RCC 7860 (cell line): ENCODE measurements at regions not wholly inside any gene's neighbourhood (a gene's known extent, or its start where the extent isn't known, plus 50 kb on each side); places are given as distances from the start of the nearest gene placed in this dataset.
A peak's percentile ranks its signal among the peaks of the same experiment; 100 is the strongest.

ENCODE experiments used
- DNase-seq: peaks from one replicate; pipeline ENCODE4 v3.0.0-alpha.2; 2015; ENCODE audit warnings: low spot score
- FAIRE-seq: peaks from 2 replicates; lab custom pipeline; 2012; peaks lifted over from hg19 to GRCh38; lab: Jason Lieb, UNC

- FAIRE-seq: no peak
- no peak for DNase-seq
Measured at GRCh38 chr2:9156483-9156882, 50.1 kb upstream of the ASAP2 start.

- DNase-seq (no peak), FAIRE-seq (no peak)
Measured at GRCh38 chr2:9154061-9154460, 52.6 kb upstream of the ASAP2 start.

- no peak for DNase-seq
- no peak for FAIRE-seq
Measured at GRCh38 chr2:9153643-9153980, 53.0 kb upstream of the ASAP2 start.

GRCh38 chr2:9152975-9153642 lies 53.5 kb upstream of the ASAP2 start:
- FAIRE-seq (no peak), DNase-seq (no peak)

- FAIRE-seq (no peak), DNase-seq (no peak)
Measured at GRCh38 chr2:9150906-9151305, 55.7 kb upstream of the ASAP2 start.

- DNase-seq: no peak
- FAIRE-seq: no peak
Measured at GRCh38 chr2:9150568-9150900, 56.1 kb upstream of the ASAP2 start.

GRCh38 chr2:9149726-9150567 lies 56.7 kb upstream of the ASAP2 start:
- FAIRE-seq: no peak
- DNase-seq: no peak

- no peak for DNase-seq
- no peak for FAIRE-seq
Measured at GRCh38 chr2:9149388-9149660, 57.3 kb upstream of the ASAP2 start.

- DNase-seq: no peak
- FAIRE-seq: no peak
Measured at GRCh38 chr2:9146646-9147045, 60.0 kb upstream of the ASAP2 start.

GRCh38 chr2:9145752-9146430 lies 60.7 kb upstream of the ASAP2 start:
- FAIRE-seq (no peak), DNase-seq (no peak)

GRCh38 chr2:9145109-9145751 lies 61.4 kb upstream of the ASAP2 start:
- no peak for DNase-seq
- no peak for FAIRE-seq

- FAIRE-seq: no peak
- no peak for DNase-seq
Measured at GRCh38 chr2:9144617-9145016, 62.0 kb upstream of the ASAP2 start.

- DNase-seq (no peak), FAIRE-seq (no peak)
Measured at GRCh38 chr2:9144046-9144445, 62.6 kb upstream of the ASAP2 start.

- FAIRE-seq (no peak), DNase-seq (no peak)
Measured at GRCh38 chr2:9143264-9143815, 63.3 kb upstream of the ASAP2 start.

- FAIRE-seq (peak; percentile 62), DNase-seq (peak; percentile 75)
Measured at GRCh38 chr2:9142551-9143263, 63.9 kb upstream of the ASAP2 start.

- DNase-seq (no peak), FAIRE-seq (no peak)
Measured at GRCh38 chr2:9141706-9142460, 64.7 kb upstream of the ASAP2 start.

GRCh38 chr2:9141091-9141667 lies 65.4 kb upstream of the ASAP2 start:
- DNase-seq (no peak), FAIRE-seq (no peak)

- DNase-seq (no peak), FAIRE-seq (no peak)
Measured at GRCh38 chr2:9140645-9141044, 66.0 kb upstream of the ASAP2 start.

GRCh38 chr2:9139491-9140443 lies 66.8 kb upstream of the ASAP2 start:
- DNase-seq (peak; percentile 36), FAIRE-seq (no peak)
